GM21381 (cell line): ENCODE measurements at regions not wholly inside any gene's neighbourhood (a gene's known extent, or its start where the extent isn't known, plus 50 kb on each side); places are given as distances from the start of the nearest gene placed in this dataset.

Experiments used
- ATAC-seq: cut with Tn5 transposase; IDR thresholded peaks from one replicate; pipeline ENCODE4 v1.9.1; 2021; ENCODE audit warnings: mild to moderate bottlenecking, moderate library complexity; ENCODE audit not compliant: unreplicated experiment

- ATAC-seq, result no peak
These were observed 1472.3 kb upstream of the CELF4 start for GRCh38 chr18:39037925-39038324.

GRCh38 chr18:39033312-39033711, 1467.7 kb upstream of the CELF4 start:
- ATAC-seq, result no peak

- ATAC-seq, result no peak
These were observed 1466.0 kb upstream of the CELF4 start for GRCh38 chr18:39031647-39032046.

GRCh38 chr18:39030124-39030655, 1464.6 kb upstream of the CELF4 start:
- no peak for ATAC-seq

GRCh38 chr18:39025531-39025930, 1459.9 kb upstream of the CELF4 start:
- ATAC-seq, result no peak

- ATAC-seq, result no peak
These were observed 1454.4 kb upstream of the CELF4 start for GRCh38 chr18:39019989-39020388.

GRCh38 chr18:39007031-39007902, 1441.7 kb upstream of the CELF4 start:
- ATAC-seq, result no peak

- no peak for ATAC-seq
These were observed 1430.5 kb upstream of the CELF4 start for GRCh38 chr18:38996056-38996455.

GRCh38 chr18:38993342-38993741, 1427.7 kb upstream of the CELF4 start:
- ATAC-seq, result no peak

GRCh38 chr18:38984968-38985367, 1419.4 kb upstream of the CELF4 start:
- no peak for ATAC-seq

GRCh38 chr18:38982072-38982471, 1416.5 kb upstream of the CELF4 start:
- ATAC-seq, result no peak

- ATAC-seq, result no peak
These were observed 1415.8 kb upstream of the CELF4 start for GRCh38 chr18:38981389-38981788.

GRCh38 chr18:38980420-38980819, 1414.8 kb upstream of the CELF4 start:
- ATAC-seq, result no peak

- no peak for ATAC-seq
These were observed 1407.0 kb upstream of the CELF4 start for GRCh38 chr18:38972571-38972970.

- no peak for ATAC-seq
These were observed 1406.3 kb upstream of the CELF4 start for GRCh38 chr18:38971881-38972280.

GRCh38 chr18:38966841-38967240, 1401.2 kb upstream of the CELF4 start:
- no peak for ATAC-seq

GRCh38 chr18:38963943-38964660, 1398.5 kb upstream of the CELF4 start:
- no peak for ATAC-seq

- ATAC-seq, result no peak
These were observed 1396.3 kb upstream of the CELF4 start for GRCh38 chr18:38961880-38962279.

GRCh38 chr18:38957736-38958135, 1392.1 kb upstream of the CELF4 start:
- ATAC-seq, result no peak

GRCh38 chr18:38956068-38956467, 1390.5 kb upstream of the CELF4 start:
- ATAC-seq, result no peak

GRCh38 chr18:38951633-38952032, 1386.0 kb upstream of the CELF4 start:
- ATAC-seq, result no peak

- ATAC-seq, result no peak
These were observed 1382.8 kb upstream of the CELF4 start for GRCh38 chr18:38948436-38948835.
